DMS153 (cell line): ENCODE measurements at regions not wholly inside any gene's neighbourhood (a gene's known extent, or its start where the extent isn't known, plus 50 kb on each side); places are given as distances from the start of the nearest gene placed in this dataset.
"Not testable (repeated sequence)": the region's sequence is repeated elsewhere in the genome, so short reads cannot be mapped to it uniquely, and the experiment has no call there.

Experiments used
- DNase-seq: peaks from one replicate; lab custom pipeline; 2025; lab: John Stamatoyannopoulos, UW

DNA sequence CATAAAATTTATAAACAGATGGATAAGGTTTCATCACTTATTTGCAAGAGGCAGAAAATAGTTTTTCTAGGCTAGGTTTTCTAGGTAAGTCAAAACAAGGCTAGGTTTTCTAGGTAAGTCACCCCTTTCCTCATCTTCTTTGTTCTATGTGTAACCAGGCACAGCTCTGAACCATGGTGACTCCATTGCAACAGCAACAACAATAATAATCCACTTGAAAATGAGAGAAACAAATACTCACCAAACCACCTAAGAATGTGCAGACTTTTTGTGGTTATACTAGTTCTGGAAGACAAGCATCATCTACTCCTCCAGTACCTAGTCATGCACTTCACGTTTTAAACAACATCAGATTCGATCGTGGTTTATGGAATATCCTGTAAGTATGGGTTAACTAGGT, 237.4 kb upstream of the ACVR2A start:
- no peak for DNase-seq

DNA sequence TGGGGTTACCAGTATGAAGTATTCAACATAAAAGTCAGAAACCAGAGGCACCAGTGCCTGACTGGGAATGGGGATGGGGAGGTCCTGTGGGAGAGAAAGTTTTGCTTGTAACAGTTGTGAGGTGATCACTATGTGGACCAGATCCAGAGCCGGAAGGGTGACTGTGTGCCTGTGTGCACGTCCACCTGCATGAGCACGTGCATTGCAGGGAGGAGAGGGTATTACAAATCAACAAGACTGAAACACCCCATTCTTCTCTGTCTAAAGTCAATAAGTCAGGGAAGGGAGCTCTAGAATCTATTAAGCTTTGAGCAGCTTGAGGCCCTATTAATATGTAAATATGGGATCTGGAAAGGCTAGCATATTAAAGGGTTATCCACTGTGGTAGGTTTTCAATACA, 241.0 kb upstream of the ACVR2A start:
- DNase-seq, result no peak

DNA sequence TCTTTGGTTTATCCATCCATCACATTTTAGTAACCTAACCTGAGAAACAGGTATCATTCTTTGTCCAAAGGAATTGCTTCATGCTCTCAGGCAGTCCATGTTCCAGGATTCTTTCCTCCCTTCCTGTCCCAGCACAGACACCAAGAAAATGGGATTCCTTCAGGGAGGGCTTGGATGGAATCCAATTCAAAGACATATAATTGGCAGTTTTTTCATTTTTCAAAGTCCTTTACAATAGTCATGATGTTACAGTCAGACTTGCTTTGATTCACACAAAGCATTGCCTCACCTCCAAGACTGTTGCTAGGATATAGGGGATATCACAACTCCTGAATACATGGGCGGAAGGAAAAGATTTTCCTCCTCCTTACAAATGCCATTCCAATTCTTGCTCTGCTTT, 241.4 kb upstream of the ACVR2A start:
- DNase-seq, result no peak

DNA sequence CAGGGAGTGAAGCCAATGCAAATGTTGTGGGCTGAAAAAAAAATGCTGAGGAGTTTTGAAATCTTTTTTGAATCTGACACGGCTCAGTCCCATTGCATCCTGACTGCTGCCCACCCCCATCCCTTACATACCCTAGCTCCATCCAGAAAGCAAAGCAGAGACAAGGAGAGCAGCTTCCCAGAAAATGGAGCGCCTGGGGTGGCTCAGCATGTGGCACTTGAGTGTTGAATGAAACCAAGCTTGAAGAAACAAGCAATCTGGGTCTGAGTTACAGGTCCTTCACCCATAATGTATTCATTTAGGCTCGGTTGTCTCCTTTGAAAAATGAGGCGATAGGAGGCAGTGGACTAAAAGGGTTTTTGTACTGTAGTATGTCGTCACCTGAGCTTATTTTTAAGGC, 244.2 kb upstream of the ACVR2A start:
- DNase-seq, result no peak

DNA sequence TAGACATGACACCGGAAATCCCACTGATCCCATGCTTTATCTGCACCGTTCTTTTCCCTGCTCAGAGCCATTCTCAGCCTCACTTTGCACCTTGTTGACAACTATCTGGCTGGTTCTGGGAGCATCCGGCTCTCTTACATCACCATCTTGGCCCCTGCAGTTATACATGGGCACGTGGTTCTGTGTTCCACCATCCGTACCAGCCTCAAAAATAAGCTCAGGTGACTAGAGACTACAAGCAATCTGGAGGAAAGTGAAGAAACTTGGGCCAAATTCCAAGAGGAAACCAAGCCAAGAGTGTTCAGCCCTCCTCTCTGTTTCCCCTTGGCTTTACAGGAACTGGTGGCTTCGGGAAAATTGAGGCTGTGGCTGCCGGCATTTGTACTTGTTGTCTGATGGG, 244.6 kb upstream of the ACVR2A start:
- no peak for DNase-seq

DNA sequence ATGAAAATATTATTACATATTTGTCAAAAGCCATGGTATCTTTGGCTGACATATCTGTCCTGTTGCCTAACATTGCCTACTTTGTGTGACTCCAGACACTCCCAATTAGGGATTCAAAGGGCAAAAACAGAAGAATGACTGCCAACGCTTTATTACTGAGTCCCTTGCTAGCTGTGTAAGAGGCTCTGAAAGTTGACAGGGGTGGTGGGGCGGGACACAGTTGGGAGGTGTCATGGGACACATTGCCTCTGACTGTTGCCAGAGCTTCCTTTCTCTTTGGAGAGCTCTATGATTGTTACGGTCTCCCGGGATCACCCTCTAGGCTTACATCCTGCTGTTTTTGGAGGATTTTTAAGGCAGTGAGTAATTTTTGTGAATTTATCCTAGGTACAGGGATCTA, 249.6 kb upstream of the ACVR2A start:
- DNase-seq, result no peak

DNA sequence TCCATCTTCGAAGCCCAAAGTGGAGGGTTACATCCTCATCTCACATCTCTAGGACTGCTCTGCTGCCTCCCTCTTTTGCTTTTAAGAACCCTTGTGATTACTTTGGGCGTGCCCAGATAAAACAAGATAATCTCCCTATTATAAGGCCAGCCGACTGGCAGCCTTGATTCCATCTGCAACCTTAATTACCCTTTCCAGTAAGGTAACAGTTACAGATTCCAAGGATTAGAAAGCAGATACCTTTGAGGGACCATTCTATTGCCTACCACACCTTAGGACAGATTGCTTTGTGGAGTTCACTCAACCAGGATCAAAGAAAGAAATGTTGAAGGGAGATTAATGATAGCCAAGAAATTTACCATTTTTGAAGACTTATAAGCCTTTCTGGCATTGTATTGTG, 250.8 kb upstream of the ACVR2A start:
- DNase-seq, result no peak

DNA sequence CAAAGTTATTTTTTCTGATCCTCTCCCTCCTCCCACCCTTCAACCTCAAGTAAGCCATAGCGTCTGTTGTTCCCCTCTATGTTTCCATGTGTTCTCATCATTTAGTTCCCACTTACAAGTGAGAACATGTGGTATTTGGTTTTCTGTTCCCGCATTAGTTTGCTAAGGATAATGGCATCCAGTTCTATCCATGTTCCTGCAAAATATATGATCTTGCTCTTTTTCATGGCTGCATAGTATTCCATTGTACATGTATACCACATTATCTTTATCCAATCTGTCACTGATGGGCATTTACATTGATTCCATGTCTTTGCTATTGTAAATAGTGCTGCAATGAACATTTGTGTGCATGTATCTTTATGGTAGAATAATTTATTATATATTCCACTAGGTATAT, 252.0 kb upstream of the ACVR2A start:
- not testable (repeated sequence) for DNase-seq

DNA sequence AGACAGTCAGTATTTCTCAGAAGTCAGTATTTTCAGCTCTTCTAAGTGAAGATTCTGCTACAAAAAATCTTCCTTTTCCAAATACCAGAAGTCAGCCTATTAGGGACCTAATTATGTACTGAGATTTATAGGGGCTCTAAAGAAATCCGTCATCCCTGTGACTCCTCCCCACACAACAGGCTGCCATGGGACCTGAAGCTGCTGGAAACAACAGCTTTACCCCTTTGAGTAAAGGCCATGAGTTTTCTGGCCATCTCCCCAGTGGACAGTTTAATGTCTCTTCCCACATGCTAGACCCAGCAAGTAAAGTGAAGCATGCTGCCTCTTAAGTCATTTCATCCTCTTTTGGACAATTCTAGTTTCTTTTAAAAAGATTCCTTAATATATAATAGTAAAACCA, 255.7 kb upstream of the ACVR2A start:
- no peak for DNase-seq

DNA sequence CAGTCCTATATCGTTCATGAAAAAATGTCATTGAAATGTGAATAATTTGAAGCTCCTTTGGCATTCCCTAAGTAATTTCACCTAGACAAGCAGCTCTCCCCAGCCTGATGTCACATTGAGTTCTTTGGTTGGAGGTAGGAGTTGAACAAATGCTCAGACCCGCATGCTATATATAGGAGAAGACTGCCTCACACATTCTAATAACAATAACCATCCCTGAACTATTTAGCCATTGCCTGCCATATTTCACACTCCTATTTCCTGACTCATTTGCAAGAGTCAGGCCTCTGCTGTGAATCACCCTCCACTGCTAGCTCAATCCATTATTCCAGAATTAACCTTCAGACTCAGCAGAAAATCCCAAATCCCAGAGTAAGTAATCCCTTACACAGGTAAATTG, 256.6 kb upstream of the ACVR2A start:
- no peak for DNase-seq

DNA sequence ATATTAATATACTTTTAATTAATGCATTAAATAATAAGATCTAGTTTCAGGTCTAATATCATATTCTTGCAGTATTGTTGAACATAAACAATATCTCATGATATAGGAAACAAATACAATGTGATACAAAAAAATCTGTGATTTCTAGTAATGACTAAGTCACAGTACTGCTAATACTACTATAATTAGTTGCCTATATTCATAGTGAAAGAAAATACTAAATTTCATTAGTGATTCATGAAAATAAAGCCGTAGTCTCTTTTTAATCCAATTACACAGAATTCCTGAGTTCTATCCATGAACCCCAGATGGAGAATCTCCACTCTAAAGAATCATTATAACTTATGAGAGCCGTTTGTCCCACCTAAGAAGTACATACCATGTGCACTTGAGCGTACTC, 266.3 kb upstream of the ACVR2A start:
- DNase-seq, result no peak

DNA sequence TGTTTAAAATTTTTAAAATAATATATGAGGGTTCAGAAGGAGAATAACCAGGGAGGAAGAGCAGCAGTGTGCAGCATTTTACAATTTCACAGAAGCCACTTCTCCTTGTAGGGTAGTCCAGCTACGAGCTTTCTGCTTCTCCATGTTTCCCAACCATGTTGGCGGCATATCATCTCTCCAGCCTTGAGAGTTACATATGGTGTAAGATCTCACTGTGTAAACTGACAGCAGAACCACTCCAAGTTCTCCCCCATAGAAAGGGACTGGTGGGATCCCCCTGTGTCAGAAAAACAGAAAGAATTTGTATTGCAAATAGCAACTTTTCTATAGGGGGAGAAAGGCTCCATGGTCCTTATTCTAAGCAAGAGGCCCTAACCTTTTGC, 266.8 kb upstream of the ACVR2A start:
- DNase-seq, result no peak

DNA sequence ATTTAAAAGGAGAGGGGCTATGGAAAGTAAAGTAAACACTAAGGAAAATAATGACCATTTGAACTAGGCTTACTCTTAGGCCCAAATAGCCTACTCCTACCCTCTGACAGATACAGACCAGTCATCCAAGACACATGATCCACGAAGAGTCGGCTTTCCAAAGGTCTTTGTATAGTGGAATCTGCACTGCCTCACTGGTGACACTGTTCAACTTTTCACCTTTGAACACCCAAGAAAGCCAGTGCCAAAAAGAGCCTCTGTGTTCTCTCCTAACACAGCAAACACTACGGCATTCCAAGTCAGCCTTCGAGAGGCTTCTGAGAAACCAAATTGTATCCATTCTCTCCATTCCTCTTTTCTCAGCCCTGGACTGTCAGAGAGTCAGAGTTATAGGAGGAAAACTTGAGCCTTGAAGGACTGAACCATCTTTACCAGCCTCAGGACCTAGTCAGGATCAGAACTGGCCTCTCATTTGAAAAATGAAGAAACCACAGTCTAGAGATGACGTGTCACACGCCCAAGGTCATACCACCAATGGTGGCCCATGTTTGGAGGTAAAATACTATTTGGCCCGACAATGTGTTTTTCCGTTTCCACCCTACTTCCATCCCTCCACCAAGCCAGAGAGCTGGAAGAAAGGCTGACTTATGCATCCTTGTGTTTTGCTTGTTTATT, 267.4 kb upstream of the ACVR2A start:
- DNase-seq, result no peak

DNA sequence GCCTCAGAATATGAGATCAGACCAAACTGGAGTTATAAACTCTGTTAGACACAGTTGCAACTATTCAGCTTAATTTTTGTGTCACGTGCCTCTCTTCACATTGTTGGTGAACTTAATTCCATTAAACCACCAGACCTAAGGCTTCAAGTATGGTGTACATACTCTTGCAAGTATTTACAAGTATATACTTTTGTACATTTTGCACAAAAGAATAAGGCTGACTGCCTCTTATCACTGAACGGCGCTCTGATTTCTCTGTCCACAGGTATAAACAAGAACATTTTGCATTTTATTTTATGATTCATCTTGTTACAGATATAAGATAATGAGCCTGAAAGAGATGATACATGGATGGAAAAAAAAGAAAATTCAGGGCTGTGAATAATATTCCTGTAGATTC, 269.7 kb upstream of the ACVR2A start:
- DNase-seq, result no peak

DNA sequence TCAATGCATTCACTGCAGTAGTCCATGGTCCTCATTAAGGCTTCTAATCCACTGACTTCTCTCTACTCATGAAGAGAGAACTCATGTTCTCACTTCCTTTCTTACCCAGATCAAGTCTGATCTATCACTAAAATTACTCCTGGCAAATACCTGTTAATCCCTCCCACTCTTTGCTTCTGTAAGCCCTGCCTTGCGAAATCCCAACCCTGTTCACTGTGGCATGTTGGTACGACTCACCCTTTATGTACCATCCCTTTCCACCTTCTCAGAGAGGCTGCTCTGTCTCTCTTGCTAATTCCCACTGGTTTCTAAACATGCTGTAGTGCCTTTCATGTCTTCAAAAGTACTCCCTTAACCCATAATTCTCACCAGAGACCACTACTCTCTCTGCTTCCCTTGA, 272.2 kb upstream of the ACVR2A start:
- no peak for DNase-seq

DNA sequence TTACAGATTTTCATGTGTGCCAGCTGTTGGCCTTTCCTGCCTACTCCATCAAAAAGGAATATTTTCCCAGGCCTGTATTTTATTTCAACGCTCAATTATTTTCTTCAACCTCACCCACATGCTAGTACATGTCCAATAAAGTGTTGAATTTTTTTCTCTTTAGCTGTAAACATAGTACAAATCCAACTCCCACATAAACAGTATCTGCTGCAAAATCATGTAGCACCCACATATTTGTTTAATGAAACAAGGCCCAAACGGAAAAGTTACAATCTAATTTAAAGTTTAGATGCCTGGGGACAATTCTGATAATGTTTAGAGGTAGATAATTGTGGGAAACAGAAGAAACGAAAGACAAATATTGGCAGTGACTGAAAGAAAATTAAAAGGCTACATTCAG, 275.4 kb upstream of the ACVR2A start:
- DNase-seq, result no peak

DNA sequence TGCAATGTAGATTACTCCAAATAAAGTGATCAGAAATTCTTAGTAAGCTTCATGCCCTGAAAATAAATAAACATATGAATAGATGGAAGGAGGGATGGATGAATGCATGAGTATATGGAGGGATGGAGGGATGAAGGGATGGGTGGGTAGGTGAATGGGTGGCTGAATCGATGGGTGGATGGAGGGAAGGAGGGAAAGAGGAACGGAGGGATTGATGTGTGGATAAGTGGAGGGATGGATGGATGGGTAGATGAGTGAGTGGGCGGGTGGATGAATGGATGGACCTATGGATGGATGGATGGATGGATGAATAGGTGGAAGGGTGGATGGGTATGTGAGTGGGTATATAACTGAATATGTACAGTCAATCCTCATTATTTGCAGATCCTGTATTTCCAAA, 276.7 kb upstream of the ACVR2A start:
- DNase-seq, result no peak

DNA sequence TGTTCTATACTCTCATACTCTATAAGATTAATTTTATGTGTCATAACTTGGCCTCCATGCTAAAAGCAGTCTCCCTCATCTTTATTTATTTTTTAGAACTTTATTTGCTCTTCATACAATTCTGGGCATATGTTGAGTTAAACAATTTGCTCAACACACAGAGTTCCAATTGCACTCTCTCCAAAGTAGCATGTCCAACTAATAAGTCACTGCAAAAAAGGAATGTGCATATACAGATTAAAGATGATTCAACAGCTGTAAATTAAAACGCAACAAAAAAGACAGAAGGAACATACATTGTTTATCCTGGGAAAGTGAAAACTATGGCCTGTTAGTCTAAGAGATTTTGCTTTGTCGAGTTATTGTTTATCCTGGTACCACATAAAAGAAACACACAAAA, 277.7 kb upstream of the ACVR2A start:
- no peak for DNase-seq

DNA sequence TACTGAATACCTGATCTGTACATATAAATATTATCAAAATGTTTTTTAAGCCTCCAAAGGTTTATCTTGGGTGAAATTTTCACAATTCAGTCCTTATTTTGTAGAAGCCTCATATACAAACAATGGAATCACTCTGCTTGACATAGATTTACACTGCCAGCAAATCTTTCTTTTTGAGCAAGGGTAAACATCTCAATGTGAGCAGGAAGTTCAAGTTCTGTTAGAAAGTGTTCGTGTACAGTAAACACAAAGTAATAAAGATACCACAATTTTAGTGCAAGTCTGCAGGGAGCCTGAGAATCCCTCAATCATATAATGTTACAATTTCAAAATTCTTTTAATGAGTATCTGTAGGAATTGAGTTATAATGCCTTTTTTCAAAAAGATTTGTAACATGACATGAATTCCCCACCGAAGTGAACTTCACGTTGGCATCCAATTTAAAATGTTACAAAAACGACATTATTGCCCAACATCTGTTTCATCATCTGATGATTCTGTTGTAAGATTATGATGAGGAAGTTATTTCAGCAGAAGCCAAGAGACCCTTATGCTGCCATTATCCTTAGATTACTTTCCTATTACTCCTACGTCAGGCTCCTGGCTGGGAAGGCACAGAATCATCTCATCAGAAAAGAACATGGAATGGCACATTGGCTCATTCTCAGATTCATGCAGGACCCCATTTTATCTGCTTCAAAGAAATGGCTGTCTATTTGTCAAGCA, 283.9 kb upstream of the ACVR2A start:
- no peak for DNase-seq

DNA sequence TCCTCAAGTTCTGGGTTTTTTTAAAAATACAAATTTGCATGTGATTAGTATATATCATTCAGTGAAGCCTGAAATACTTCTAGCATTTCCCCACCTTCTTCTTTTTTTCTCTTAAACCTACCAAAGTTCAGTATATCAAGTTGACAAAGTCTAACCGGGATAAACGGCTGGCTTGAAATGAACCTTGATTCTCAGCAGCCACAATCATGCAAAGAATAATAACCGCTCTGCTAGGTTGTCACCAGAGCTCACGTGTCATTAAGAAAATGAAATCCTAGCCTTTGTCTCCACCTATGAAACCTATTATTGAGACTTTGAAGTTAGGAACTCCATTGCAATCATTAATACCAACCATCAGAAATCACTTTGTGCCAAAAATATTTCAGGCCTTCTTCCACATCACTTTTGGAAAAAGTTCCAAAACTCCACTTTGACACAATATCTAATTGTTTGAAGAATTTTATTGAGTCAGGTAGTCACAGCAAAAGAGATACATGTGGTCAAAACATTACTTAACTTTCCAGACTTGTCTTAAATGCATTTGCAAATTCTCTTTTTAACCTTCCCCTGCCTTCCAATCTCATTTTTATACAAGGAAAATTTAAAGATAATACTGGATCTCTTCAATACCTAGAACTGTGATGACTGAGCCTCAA, 285.6 kb upstream of the ACVR2A start:
- no peak for DNase-seq

DNA sequence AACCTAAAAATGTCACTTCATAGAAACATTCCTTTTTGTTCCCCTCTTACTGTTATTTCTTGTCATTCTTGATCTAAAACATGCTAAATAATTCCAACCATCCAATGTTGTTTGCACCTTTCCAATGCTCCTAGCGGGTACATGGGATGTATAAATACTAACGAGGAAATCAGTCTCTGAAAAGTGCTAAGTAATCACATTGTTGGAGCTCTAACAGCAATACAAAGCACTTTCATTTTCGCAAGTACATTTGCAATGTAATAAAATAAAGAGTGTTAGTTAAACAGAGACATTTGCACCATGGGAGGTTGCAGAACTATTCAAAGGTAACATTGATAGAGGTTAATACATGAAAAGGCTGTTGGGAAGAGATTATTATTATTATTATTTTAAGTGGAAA, 286.2 kb upstream of the ACVR2A start:
- DNase-seq, result peak; percentile 27

DNA sequence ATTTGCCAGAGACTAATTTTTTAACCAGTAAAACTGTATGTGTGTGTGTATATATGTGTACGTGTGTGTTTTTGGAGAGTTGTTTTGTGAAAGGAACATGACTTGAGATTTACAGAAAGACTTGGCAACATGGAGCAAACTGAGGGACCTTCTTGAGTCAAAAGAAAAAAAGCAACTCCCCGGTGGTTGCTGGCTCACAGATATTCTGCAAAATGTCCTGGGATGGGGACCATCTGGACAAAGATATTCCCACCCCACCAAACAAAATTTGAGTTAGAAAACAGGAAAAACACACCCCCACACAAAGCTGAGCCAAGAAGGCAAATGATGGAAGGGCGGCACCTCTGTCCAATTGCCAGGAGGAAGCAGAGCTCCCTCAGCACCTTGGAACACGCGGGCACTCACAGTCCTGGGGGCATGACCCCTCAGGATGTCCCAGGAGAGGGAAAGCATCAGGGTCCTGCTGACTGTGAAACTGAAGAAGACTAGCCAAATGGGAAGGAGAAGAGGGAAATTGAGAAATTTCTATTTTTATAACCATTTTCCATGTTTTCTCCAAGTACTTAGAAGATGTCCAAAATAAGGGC, 290.2 kb upstream of the ACVR2A start:
- DNase-seq, result no peak

DNA sequence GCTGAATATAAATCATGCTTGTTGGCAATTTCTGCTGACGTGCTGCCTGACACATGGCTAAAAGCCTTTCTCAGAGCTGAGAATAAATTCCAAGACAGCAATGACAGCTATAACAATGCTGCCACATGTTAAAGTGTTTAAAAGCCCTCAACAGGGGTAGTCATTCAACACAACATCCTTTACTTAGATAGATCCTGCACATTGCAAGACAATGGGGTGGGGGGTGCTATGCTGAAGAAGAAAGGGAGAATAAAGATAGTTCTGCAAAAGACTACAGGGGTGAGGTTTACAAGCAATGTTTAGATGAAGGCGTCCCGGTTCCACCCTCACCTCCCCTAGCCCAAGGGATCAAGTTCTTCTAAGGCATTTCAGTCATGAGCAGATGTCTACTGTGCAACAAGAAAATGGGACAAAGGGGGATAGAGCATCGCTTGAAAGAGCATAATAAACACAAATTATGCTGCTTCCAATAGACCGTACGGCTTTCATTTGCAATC, 291.0 kb upstream of the ACVR2A start:
- no peak for DNase-seq
